Cerebellar cortex (tissue), 1 donor: ENCODE measurements at regions not wholly inside any gene's neighbourhood (a gene's known extent, or its start where the extent isn't known, plus 50 kb on each side); places are given as distances from the start of the nearest gene placed in this dataset.

ENCODE experiments used
- DNase-seq: peaks from one replicate; pipeline ENCODE4 v3.0.0-alpha.2; 2015; ENCODE audit warnings: low spot score

DNA sequence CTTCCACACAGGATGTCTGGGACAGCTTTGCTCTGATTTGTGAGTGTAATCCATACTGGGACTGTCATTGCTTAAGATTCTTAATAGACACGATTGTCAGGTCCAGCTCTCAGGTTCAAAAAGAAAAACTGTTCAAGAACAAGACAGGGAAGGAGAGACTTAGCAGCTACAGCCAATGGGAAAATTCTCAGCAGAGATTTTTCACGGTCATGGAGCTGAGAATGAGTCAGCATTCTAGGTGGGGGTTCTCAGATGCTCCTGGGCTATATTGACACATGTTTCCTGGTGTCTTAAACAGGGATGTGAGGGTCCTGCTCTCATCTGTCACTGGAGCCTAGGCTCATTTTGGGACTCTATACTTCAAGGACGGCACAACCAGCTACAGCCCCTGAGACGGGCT is 318.3 kb downstream of the RRAGC start:
- no peak for DNase-seq

DNA sequence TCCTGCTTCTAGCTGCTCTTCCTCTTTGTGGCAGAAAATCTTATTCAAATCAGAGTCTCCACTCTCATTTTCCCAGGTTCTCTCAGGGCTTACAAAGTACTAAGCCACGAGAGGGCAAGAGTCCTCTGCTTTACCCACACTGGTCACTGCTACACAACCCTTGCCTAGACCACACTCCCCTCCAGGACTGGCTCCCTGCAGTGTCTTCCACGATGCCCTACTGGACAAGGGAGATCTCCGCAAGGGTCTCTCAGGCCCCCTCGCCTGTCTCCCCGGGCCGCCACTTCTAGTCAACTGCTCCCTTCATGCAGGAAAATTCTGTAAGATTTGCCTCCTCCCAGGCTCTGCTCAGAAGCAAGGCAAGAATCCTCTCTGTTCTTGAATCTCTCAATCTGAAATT is 319.6 kb downstream of the RRAGC start:
- DNase-seq, result no peak

DNA sequence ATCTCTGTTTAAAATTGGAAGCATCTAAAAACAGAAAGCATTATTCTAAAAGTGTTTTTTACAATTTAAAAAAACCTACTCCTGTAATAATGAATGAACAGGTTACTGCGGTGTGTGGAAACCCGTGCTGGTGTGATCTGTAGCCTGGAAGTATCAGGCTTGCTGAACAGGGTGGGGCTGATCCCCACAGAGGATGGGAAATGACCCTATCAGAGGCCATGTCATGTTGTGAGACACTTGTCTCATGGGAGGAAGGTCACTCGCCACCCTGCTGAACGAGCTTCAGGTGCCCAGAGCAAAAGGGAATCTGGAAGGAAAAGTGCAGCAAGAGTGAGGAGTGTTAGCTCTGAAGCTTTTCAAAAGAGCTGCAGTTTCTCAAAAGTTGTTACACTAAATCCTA is 320.7 kb downstream of the RRAGC start:
- DNase-seq, result no peak

DNA sequence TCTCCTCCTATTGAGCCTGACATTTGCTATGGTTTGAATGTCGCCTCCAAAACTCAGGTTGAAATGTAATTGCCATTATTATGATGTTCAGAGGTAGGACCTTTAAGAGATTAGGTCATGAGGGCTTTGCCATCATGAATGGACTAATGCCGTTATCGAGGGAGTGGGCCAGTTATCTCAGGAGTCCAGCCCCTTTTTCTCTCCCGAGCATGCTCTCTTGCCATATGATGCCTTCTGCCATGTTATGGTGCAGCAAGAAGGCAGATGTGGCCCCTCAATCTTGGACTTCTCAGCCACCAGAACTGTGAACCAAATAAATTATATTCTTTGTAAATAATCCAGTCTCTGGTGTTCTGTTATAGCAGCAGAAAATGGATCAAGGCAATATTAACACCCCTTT is 323.5 kb downstream of the RRAGC start:
- no peak for DNase-seq

DNA sequence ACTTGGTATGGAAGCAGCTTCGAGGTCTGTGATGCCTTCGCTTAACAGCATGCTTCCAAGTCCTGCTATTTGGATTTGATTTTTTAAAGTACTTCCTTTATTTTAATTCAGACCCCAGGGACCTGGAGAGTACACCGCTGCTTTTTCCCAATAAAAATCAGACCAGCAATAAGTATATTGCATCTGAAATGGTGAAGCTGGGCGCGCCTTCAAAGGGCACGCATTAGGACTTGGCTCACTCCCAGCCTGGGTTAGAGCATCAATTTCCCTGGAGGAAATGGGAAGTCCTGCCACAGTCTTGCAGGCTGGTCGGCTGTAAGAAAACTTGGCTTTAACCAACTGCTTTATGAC is 325.1 kb downstream of the RRAGC start:
- DNase-seq, result no peak

DNA sequence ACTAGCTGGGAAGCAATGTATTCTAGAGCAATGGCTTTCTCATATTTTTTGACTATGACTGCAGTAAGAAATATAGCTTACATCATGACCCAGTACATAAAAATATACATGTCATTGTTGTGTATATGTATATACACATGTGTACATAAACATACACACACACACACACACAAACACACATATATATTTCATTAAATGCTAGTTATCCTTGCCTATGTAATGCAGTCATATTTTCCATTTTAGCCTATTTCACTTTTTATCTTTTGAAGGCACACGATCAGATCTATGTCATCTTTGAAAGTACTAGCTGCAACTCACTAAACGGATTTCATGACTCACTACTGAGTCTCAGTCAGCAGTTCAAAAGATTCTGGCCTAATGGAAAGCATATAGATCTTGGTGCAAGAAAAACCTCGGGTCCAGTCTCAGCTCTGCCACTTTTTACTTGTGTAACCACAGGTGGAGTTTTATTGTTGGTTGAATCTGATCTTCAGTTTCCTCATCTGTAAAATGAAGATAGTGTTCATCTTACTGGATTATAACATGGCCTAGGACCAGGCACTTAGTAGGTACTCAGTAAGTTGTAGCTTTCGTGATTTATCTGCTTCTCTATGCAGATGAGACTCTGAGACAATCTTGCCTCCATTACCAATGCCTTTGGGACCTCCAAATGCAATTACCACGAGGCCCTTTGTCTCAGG is 325.6 kb downstream of the RRAGC start:
- no peak for DNase-seq

DNA sequence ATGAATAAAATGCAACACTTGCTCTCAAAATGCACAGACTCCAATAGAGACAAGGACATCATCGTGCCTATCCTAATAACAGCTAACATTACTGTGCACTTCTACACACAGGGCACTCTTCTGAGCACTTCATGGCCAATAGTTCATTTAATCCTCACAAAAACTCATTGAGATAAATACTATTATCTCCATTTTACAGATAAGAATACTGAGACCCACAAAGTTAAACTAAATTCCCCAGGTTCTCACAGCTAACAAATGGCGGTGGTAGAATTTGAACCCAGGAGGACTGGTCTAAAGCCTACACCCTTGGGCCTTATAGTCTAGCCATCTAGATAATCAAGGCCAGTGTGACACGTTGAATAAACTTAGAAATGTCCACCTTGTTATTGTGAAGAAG is 328.6 kb downstream of the RRAGC start:
- DNase-seq, result no peak

DNA sequence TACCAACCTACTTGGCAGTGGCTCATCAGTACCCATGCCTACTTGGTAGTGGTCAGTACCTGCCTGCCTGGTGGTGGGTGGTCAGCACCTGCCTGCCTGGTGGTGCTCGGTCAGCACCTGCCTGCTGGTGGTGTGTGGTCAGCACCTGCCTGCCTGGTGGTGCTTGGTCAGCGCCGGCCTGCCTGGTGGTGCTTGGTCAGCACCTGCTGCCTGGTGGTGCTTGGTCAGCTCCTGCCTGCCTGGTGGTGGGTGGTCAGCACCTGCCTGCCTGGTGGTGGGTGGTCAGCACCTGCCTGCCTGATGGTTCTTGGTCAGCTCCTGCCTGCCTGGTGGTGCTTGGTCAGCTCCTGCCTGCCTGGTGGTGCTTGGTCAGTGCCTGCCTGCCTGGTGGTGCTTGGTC is 329.6 kb downstream of the RRAGC start:
- no peak for DNase-seq

DNA sequence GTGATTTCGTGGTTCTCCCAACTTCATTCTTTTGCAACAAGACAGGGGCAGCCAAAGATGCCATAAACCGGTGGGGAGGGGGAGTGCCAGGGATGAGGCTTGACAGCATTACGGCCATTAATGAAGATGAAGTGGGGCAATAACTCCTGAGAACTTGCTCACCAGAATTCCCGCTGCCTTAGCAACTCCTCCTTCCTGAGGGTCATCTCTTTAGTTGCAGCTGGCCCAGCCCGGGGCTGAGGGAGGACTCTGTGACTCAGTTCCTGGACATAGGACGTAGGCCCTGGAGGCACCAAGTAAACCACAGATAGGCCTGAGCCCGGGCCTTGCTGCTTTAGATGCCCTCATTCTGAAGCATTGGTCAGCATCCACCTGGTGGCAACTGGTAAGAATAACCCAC is 330.2 kb downstream of the RRAGC start:
- no peak for DNase-seq

DNA sequence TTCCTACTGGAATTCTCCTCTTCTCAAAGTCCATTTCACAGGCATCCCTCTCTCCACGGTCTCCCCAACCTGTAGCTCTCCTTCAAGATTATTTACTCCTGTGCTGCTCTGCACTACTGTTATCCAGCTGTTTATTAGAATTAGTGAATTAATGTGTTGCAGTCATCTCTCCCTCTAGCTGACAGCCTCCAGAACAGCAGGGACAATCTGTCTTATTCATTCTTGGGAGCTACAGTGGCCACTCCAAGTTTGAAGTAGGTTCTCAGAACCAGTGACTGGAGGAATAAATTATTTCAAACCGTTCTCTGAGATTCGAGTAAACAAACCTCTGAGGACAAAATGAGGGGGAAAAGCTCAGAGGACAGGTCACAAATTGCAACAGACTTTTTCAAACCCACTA is 330.9 kb downstream of the RRAGC start:
- DNase-seq, result no peak

DNA sequence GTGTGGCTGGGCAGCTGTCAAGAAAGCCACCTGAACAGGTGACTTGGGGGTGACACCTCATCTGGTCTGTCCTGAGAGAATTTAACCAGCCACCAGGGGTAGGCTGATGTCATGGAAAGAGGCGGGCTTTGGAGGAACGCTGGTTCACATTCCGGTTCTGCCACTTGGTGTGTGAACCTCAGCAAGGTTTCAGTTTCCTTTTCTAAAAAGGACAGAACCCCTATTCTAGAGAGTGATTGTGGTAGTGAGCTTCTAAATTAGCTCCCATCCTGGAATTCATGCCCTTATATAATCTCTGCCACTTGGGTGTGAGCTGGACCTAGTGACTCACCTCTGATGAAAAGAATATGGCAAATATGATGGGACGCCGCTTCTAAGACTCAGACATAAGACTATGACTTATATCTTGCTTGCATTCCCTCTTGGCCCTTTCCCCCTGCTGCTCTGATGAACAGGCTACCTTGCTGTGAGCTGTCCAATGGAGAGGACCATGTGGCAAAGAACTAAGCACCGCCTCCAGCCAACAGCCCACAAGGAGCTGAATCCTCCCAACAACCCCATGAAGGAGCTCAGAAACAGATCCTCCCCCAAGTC is 332.1 kb downstream of the RRAGC start:
- DNase-seq, result no peak

DNA sequence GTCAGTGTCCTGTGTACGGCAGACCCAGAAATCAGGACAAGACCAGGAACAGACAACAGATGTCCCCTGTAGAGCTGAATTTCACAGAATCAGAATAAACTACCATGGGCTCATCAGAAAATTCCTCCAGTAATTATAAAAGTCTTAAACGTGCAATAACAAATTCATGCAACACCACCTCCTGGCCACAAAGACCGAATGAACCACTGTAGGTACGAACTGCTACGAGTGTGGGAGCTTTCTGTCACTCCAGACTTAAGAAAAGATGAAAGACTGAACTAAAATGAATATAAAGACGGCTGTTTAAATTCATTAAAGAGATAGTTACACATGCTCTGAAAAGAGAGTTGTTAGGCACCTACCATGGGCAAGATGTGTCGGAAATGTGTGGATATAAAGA is 333.5 kb downstream of the RRAGC start:
- DNase-seq, result no peak

DNA sequence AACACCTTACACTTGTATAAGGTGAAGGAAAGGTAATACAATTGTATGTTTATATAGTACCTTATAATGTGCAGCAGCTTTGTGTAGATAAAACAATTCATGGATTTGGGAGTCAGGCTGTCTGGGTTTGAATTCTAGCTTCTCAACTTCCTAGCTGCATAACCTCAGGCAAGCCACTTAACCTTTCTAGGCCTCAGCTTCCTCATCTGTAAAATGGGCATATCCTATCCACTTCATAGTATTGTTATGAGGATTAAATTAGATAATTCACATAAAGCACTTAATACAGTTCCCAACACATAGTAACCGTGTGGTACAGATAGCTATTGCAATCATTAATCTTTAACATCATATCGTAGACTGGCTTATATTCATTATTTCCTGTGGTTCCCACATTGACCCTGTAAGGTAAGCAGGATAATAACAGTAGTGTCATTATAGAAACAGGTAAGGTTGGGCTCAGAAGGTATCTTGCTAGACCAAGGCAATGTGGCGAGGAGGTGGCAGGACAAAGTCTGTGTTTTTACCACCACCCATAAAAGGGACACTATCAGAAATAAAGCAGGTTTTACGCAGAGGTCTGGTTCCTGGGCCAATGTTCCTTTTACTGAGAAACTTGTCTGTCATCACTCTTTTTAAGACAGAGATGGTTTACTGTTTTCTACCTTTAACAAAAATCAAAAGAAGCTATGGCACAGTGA is 334.1 kb downstream of the RRAGC start:
- no peak for DNase-seq

DNA sequence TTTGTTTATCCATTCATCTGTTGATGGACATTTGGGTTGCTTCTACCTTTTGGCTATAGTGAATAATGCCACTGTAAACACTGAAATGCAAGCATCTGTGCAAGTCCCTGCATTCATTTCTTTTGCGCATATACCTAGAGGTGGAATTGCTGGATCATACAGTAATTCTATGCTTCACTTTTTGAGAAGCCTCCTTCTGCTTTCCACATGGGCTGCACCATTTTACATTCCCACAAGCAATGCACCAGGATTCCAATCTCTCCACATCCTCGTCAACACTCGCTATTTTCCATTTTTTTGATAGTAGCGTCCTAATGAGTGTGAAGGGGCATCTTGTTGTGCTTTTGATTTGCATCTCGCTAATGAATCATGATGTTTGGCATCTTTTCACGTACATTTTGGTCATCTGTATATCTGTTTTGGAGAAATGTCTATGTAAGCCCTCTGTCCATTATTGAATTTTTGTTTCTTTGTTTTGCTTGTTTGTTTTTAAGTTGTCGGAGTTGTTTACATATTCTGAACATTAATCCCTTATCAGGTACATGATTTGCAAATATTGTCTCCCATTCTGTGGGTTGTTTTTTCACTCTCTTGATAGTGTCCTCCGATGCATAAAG is 335.4 kb downstream of the RRAGC start:
- no peak for DNase-seq

DNA sequence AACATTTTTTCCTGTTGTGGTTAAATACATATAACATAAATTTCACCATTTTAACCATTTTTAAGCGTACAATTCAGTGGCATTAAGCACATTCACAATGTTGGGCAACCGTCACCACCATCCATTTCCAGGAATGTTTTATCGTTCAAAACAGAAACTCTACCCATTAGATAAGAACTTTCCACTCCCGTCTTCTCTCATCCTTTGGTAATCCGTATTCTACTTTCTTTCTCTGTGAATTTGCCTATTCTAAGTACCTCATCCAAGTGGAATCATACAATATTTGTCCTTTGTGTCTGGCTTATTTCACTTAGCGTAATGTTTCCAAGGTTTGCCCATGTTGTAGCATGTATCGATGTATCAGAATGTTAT is 336.0 kb downstream of the RRAGC start:
- no peak for DNase-seq

DNA sequence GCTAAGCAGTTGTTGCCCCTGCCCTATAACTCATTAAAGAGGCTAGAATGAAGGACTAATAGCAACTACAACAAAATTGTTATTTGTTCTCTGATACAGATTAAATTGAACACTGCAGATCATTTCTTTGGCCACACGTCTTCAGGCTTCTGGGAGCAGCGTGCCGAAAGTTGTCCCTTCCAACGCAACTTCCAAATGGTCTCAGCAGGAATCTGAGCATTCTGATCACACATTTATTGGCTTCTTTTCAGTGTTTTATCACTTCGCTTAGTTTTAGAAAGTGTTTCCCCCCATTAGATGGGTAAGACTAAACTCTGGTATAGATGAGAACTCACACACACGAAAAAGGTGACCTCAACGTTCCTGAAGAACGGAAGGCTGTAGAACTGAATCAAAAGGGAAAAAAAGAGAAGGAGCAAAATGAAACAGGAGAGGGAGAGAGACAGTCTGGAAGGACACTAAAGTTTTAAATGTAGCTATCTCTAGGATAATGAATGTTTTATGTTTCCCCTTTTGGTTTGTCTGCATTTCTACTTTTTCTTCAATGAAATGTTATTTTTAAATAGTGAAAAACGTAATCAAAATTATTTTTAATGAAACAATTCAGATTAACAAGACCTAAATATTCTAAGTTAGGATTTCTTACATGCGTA is 336.5 kb downstream of the RRAGC start:
- DNase-seq, result no peak

DNA sequence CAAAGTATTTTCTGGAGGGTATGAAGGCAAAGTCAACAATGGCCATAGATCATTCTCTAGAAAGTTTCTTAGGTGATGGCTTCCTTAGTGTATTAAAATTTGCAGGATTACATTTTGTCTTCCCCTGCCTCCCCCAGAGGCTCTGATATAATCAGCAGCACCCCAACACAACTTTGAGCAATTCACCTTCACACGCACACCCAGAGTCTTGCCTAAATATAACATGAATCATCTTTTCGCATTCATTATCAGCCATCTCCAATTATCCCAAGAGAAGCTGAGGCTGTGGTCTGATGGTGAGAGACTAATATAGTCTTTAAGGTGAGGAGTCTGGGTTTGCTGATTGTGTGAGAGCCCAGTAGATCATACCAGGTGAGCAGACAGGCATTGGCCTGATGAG is 343.0 kb downstream of the RRAGC start:
- no peak for DNase-seq

DNA sequence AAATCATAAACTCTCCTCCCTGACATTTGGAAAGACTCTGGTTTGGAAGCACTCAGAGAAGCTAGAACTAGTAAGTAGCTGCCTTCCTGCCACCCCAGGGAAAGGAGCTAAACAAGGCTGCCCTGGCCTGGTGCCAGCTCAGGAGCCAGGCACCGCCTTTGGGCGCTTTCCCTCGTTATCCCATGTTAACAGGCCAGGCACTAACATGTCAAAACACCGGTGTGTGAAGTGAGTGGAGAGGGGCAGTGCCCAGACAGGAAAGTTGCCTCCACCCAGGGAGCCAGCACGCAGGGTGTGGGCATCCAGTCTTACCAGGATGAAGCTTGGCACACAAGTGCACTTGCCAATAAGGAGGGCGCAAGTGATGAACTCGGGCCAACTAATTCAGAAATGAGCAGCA is 346.8 kb downstream of the RRAGC start:
- no peak for DNase-seq

DNA sequence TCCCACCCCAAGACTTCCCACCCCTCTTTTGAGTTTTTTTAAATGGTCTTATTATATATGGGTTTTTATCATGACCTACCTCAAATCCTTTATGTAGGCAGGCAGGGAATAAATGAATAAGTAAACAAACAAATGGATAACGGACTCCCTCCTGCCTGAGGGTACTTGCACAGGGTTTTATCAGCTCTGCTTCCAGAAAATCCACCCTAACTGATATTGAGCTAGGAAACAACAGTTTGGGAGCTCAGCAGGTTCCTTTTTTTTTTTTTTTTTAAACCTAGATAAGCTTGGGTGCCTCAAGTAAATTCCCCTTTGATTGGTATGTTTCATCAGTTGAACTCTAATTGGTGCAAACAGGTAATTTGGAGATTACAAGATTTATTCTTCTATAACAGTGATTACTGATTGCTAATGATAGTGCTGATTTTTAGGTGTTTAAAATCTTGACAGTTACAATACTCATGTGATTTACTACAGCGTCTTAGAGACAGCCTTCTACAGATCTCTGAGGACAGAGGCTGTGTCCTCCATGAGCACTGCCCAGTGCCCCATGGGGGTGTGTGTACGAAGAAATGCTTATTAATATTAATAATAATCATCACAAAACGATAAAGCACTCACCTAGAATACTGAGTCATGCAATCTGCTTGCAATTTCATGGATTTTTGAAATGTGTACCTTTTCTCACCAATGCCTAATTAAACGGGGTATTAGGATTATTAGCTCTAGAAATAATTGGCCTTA is 347.4 kb downstream of the RRAGC start:
- no peak for DNase-seq

DNA sequence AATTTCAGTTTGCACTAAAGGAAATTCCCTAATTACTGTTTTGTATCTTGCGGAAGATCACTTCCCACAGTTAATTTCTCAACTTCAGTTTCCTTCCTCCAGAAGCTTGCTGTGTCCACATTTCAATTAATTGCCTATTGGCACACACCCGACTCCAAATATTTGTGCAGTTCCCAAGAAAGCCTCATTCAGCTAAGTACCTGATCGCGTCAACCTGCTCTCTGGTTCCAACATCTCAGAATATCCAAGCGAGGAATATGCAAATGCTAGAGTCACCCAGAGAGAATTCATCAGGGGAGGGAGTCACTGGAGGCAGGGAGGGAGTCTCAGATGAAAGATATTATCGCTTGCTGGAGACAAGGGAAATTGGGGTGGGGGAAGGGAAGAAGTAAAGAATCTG is 351.3 kb downstream of the RRAGC start:
- DNase-seq, result no peak

DNA sequence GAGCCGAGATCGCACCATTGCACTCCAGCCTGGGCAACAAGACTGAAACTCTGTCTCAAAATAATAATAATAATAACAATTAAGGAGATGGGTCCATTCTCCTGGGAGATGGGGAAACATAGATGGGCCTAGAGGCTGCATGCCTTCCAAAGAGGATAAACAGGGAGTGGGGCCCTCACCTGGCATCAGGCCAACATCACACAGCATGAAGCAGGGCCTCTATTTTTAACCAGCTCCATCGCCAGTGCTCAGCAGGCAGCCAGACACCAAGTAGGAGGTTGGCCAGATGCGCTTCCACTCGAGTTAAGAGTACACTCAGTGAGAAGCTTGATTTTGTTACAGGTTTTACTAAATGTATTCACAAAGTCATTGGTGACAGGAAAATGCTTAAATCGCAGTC is 352.0 kb downstream of the RRAGC start:
- no peak for DNase-seq

DNA sequence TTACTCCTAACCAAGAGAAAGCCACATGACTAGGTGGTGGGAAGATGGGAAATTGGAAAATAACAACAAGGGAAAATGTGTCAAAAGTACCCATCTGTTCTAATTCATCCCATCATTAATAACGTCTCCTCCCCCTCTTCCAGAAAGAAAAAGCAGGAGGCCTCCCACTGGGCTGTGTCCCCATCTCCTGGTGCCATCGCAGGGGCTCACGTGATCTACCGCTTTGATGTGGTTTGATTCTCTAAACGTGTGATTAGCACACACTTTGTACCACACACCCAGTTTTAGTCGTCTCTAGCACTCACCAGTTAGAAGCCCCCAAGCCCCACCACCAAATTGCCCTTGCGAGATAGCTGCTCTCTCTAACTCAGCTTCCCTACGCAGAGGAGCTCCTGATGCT is 353.6 kb downstream of the RRAGC start:
- DNase-seq, result no peak
